Thoracic aorta (tissue), 2 donors: ENCODE measurements at regions not wholly inside any gene's neighbourhood (a gene's known extent, or its start where the extent isn't known, plus 50 kb on each side); places are given as distances from the start of the nearest gene placed in this dataset.

Source experiments
- ATAC-seq: fragments of 150-250 bp; one replicate; pipeline ENCODE4 v1.8.0; 2017; ENCODE audit warnings: low read depth; ENCODE audit not compliant: insufficient number of reproducible peaks, low FRiP score
- DNase-seq: peaks from one replicate; pipeline ENCODE4 v3.0.0-alpha.2; 2020; ENCODE audit warnings: low spot score
- H3K27ac ChIP-seq, 2 donors: fragments of 200-600 bp; sonication (generic); 1 replicate in 1 of 2; 2 replicates in 1 of 2; pipeline ENCODE4 v1.5.1; 2016; ENCODE audit warnings: mild to moderate bottlenecking in 2 of 2, moderate library complexity in 2 of 2
- H3K27me3 ChIP-seq: fragments of 200-600 bp; sonication (generic); replicated peaks from 2 replicates; pipeline ENCODE4 v1.6.0; 2016; ENCODE audit warnings: mild to moderate bottlenecking; ENCODE audit not compliant: insufficient read depth
- H3K36me3 ChIP-seq: fragments of 200-600 bp; sonication (generic); one replicate; pipeline ENCODE4 v1.5.1; 2016
- H3K4me1 ChIP-seq, 2 donors: fragments of 200-600 bp; sonication (generic); 1 replicate in 1 of 2; 2 replicates in 1 of 2; pipeline versions ENCODE4 v1.5.1 to v1.6.0; 2016; ENCODE audit warnings: low read depth in 2 of 2, mild to moderate bottlenecking in 1 of 2; ENCODE audit not compliant: control insufficient read depth in 1 of 2
- H3K4me3 ChIP-seq: fragments of 200-600 bp; sonication (generic); 2 replicates; pipeline ENCODE4 v1.5.1; 2016; ENCODE audit warnings: mild to moderate bottlenecking
- H3K9me3 ChIP-seq: fragments of 200-600 bp; sonication (generic); 2 replicates; pipeline ENCODE4 v1.5.1; 2016
- TF ChIP-seq, protein P1 (sequence below): fragments of 200-600 bp; sonication (generic); IDR thresholded peaks from one replicate; pipeline ENCODE4 v1.5.1; 2019; ENCODE audit warnings: antibody characterized with exemption

DNA sequence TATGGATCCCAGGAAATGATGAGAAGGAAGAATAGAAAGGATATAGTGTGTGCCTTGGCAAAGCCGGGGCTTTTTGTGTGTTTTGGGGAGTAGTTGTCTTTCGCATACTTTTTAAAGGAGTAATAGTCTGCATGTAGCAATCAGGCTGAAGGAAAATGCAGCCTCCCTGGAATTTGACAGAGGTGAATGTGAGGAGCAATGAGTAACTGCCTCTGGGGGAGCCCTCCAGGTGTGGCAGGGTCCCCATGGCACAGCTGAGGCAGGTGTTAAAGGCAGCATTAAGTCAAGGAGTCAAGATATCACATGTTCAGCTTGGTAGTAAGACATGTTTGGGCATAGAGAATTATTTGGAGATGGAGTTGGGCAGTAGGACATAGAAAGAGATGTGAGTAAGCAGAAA is 203.1 kb downstream of the C6orf118 start:
- ATAC-seq (no peak), DNase-seq (no peak)
- H3K4me3 ChIP-seq = no peak overlapping the region

DNA sequence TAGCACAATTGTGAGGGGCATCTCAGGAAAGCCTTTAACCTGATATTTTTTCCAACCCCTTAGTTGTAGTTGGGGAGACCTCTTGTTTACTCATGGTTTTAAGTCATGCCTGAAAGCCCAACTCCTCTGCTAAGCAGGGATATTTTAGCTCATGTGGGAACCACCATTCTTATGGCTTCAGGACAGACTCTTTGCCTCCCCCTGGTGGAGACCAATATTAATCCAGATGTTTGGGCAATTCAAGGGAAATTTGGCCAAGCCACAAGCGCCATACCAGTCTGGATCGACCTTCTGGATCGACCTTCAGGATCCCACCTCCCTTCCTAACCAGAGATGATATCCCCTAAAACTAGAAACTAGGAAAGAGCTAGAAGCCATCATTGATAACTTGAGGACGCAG is 211.2 kb downstream of the C6orf118 start:
- no peaks in the 10 kb centered on the region for H3K27me3 ChIP-seq
- H3K4me3 ChIP-seq = no peak overlapping the region
- no peaks in the 10 kb centered on the region for H3K4me1 ChIP-seq
- H3K9me3 ChIP-seq = peaks cover 4% of the 10 kb centered on the region
- TF ChIP-seq, protein P1, sequence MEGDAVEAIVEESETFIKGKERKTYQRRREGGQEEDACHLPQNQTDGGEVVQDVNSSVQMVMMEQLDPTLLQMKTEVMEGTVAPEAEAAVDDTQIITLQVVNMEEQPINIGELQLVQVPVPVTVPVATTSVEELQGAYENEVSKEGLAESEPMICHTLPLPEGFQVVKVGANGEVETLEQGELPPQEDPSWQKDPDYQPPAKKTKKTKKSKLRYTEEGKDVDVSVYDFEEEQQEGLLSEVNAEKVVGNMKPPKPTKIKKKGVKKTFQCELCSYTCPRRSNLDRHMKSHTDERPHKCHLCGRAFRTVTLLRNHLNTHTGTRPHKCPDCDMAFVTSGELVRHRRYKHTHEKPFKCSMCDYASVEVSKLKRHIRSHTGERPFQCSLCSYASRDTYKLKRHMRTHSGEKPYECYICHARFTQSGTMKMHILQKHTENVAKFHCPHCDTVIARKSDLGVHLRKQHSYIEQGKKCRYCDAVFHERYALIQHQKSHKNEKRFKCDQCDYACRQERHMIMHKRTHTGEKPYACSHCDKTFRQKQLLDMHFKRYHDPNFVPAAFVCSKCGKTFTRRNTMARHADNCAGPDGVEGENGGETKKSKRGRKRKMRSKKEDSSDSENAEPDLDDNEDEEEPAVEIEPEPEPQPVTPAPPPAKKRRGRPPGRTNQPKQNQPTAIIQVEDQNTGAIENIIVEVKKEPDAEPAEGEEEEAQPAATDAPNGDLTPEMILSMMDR = no peak
- ATAC-seq (no peak), DNase-seq (no peak)
- no peaks in the 10 kb centered on the region for H3K36me3 ChIP-seq
- no peak overlapping the region for H3K27ac ChIP-seq

More for the DNA sequence above, 203.1 kb downstream of the C6orf118 start:
- H3K27me3 ChIP-seq = no peaks in the 10 kb centered on the region
- H3K27ac ChIP-seq = no peak overlapping the region
- H3K9me3 ChIP-seq = no peaks in the 10 kb centered on the region
- no peaks in the 10 kb centered on the region for H3K4me1 ChIP-seq
- TF ChIP-seq, protein P1 = no peak
- no peaks in the 10 kb centered on the region for H3K36me3 ChIP-seq

- TF ChIP-seq, protein P1 = no peak
- Histone ChIP-seq H3K4me1 (no peaks in the 10 kb centered on the region), H3K27ac (no peak overlapping the region), H3K4me3 (no peak overlapping the region), H3K27me3 (no peaks in the 10 kb centered on the region), H3K36me3 (no peaks in the 10 kb centered on the region), H3K9me3 (peaks cover 4% of the 10 kb centered on the region)
- no peak for ATAC-seq
- no peak for DNase-seq
Observed at GRCh38 chr6:165096868-165097267, 212.5 kb downstream of the C6orf118 start.

GRCh38 chr6:165096209-165096608 is 213.2 kb downstream of the C6orf118 start:
- peaks cover 4% of the 10 kb centered on the region for H3K9me3 ChIP-seq
- TF ChIP-seq, protein P1 = no peak
- no peak overlapping the region for H3K27ac ChIP-seq
- H3K4me1 ChIP-seq = no peaks in the 10 kb centered on the region
- H3K36me3 ChIP-seq = no peaks in the 10 kb centered on the region
- H3K27me3 ChIP-seq = no peaks in the 10 kb centered on the region
- DNase-seq = no peak
- no peak for ATAC-seq
- no peak overlapping the region for H3K4me3 ChIP-seq

DNA sequence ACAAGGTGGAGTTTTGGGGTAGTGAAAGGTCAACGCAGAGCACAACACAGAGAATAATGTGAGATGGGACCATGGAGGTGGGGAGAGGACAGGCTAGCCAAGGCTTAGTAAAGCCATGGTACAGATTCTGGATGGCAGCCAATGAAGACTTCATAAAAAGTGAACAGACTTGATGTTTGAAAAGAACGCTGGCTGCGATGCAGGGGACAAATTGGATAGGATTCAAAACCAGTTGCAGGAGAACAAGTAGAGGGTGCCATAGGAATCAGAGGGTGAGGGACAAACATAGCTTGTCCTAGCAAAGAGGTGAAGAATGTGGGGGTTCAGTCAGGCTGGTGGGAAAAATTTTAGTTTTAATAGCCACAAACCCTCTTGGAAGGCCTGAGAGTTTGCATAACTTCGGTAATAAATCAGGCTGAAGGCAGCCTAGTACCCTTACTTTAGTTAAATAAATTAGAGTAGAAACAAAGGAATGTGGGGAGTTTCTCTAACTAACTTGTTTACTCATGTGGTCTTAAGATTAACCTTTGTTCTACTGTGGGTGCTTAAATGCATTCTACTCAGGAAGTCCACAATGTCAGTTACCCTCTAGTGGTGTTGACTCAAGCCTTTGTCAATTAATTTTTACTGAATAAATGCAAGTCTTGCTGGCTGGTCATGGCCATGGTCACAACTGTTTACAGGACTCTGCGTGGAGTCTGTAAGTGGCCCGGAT is 216.4 kb downstream of the C6orf118 start:
- DNase-seq (no peak), ATAC-seq (no peak)

More for the DNA sequence above, 216.4 kb downstream of the C6orf118 start:
- no peak overlapping the region for H3K4me3 ChIP-seq
- TF ChIP-seq, protein P1 = no peak
- no peaks in the 10 kb centered on the region for H3K27me3 ChIP-seq
- H3K27ac ChIP-seq = no peak overlapping the region
- H3K9me3 ChIP-seq = no peaks in the 10 kb centered on the region
- H3K36me3 ChIP-seq = no peaks in the 10 kb centered on the region
- no peaks in the 10 kb centered on the region for H3K4me1 ChIP-seq
